GM21423 (cell line): ENCODE measurements at regions not wholly inside any gene's neighbourhood (a gene's known extent, or its start where the extent isn't known, plus 50 kb on each side); places are given as distances from the start of the nearest gene placed in this dataset.

Experiments used
- ATAC-seq: cut with Tn5 transposase; IDR thresholded peaks from one replicate; pipeline ENCODE4 v1.9.1; 2021; ENCODE audit warnings: mild to moderate bottlenecking, moderate library complexity; ENCODE audit not compliant: unreplicated experiment

GRCh38 chr11:24312464-24313238, 184.2 kb upstream of the LUZP2 start:
- ATAC-seq = no peak

GRCh38 chr11:24321229-24321628, 175.6 kb upstream of the LUZP2 start:
- no peak for ATAC-seq

GRCh38 chr11:24324211-24324610, 172.6 kb upstream of the LUZP2 start:
- no peak for ATAC-seq

- ATAC-seq = no peak
These were observed 152.6 kb upstream of the LUZP2 start for GRCh38 chr11:24344222-24344621.

- ATAC-seq = no peak
These were observed 147.9 kb upstream of the LUZP2 start for GRCh38 chr11:24348908-24349307.

- ATAC-seq = no peak
These were observed 145.7 kb upstream of the LUZP2 start for GRCh38 chr11:24351179-24351578.

- ATAC-seq = no peak
These were observed 140.4 kb upstream of the LUZP2 start for GRCh38 chr11:24356501-24356900.

- ATAC-seq = no peak
These were observed 139.0 kb upstream of the LUZP2 start for GRCh38 chr11:24357620-24358410.

GRCh38 chr11:24372491-24372890, 124.4 kb upstream of the LUZP2 start:
- ATAC-seq = no peak

GRCh38 chr11:24373516-24373915, 123.3 kb upstream of the LUZP2 start:
- ATAC-seq = no peak

- no peak for ATAC-seq
These were observed 121.5 kb upstream of the LUZP2 start for GRCh38 chr11:24375351-24375750.

- no peak for ATAC-seq
These were observed 120.9 kb upstream of the LUZP2 start for GRCh38 chr11:24375931-24376330.

GRCh38 chr11:24383137-24383536, 113.7 kb upstream of the LUZP2 start:
- ATAC-seq = no peak

- ATAC-seq = no peak
These were observed 112.6 kb upstream of the LUZP2 start for GRCh38 chr11:24384240-24384639.

GRCh38 chr11:24386546-24387397, 110.1 kb upstream of the LUZP2 start:
- no peak for ATAC-seq

- ATAC-seq = no peak
These were observed 107.3 kb upstream of the LUZP2 start for GRCh38 chr11:24389575-24389974.

GRCh38 chr11:24390016-24390415, 106.8 kb upstream of the LUZP2 start:
- no peak for ATAC-seq

- no peak for ATAC-seq
These were observed 106.1 kb upstream of the LUZP2 start for GRCh38 chr11:24390762-24391161.

- no peak for ATAC-seq
These were observed 105.7 kb upstream of the LUZP2 start for GRCh38 chr11:24391167-24391566.

GRCh38 chr11:24400059-24400665, 96.7 kb upstream of the LUZP2 start:
- no peak for ATAC-seq

- ATAC-seq = no peak
These were observed 90.5 kb upstream of the LUZP2 start for GRCh38 chr11:24406389-24406788.
